Cardiac muscle cell (in vitro differentiated cells and primary cell): ENCODE measurements at regions not wholly inside any gene's neighbourhood (a gene's known extent, or its start where the extent isn't known, plus 50 kb on each side); places are given as distances from the start of the nearest gene placed in this dataset.

Experiments used
- DNase-seq, 2 donors: peaks; one replicate each; pipeline versions ENCODE4 v3.0.0 to v3.0.0-alpha.2; 2010 to 2017; ENCODE audit warnings: low read depth in 1 of 2, low spot score in 1 of 2
- H3K27ac ChIP-seq: fragments of 200-600 bp; sonication (generic); 2 replicates; pipeline ENCODE4 v1.5.1; 2016
- H3K27me3 ChIP-seq: fragments of 200-600 bp; sonication (generic); 2 replicates; pipeline ENCODE4 v1.6.0; 2016; ENCODE audit warnings: control low read depth
- H3K36me3 ChIP-seq: fragments of 200-600 bp; sonication (generic); 2 replicates; pipeline ENCODE4 v1.5.1; 2016; ENCODE audit warnings: control low read depth
- H3K4me1 ChIP-seq: fragments of 200-600 bp; sonication (generic); 2 replicates; pipeline ENCODE4 v1.8.1; 2017; ENCODE audit warnings: low read depth, mild to moderate bottlenecking, mixed run types
- H3K4me3 ChIP-seq: fragments of 200-600 bp; sonication (generic); 2 replicates; pipeline ENCODE4 v1.5.1; 2016; ENCODE audit warnings: mild to moderate bottlenecking
- H3K9me3 ChIP-seq: fragments of 200-600 bp; sonication (generic); 2 replicates; pipeline ENCODE4 v1.5.1; 2017; ENCODE audit warnings: low read depth, mild to moderate bottlenecking, control low read depth
- TF ChIP-seq, protein P1 (sequence below): IDR thresholded peaks from 2 replicates; pipeline ENCODE4 v1.5.1; 2012; ENCODE audit warnings: low read depth, mild to moderate bottlenecking, low read length

- H3K4me1 ChIP-seq = no peaks in the 10 kb centered on the region
- DNase-seq = no peak
- no peak overlapping the region for H3K27ac ChIP-seq
- no peaks in the 10 kb centered on the region for H3K9me3 ChIP-seq
- no peaks in the 10 kb centered on the region for H3K36me3 ChIP-seq
- TF ChIP-seq, protein P1, sequence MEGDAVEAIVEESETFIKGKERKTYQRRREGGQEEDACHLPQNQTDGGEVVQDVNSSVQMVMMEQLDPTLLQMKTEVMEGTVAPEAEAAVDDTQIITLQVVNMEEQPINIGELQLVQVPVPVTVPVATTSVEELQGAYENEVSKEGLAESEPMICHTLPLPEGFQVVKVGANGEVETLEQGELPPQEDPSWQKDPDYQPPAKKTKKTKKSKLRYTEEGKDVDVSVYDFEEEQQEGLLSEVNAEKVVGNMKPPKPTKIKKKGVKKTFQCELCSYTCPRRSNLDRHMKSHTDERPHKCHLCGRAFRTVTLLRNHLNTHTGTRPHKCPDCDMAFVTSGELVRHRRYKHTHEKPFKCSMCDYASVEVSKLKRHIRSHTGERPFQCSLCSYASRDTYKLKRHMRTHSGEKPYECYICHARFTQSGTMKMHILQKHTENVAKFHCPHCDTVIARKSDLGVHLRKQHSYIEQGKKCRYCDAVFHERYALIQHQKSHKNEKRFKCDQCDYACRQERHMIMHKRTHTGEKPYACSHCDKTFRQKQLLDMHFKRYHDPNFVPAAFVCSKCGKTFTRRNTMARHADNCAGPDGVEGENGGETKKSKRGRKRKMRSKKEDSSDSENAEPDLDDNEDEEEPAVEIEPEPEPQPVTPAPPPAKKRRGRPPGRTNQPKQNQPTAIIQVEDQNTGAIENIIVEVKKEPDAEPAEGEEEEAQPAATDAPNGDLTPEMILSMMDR = no peak
- no peaks in the 10 kb centered on the region for H3K27me3 ChIP-seq
- no peak overlapping the region for H3K4me3 ChIP-seq
Measured at GRCh38 chr14:34300330-34300729, 161.7 kb downstream of the SPTSSA start.

- H3K27ac ChIP-seq = no peak overlapping the region
- H3K36me3 ChIP-seq = no peaks in the 10 kb centered on the region
- H3K4me3 ChIP-seq = no peak overlapping the region
- no peaks in the 10 kb centered on the region for H3K9me3 ChIP-seq
- TF ChIP-seq, protein P1 = no peak
- no peaks in the 10 kb centered on the region for H3K4me1 ChIP-seq
- no peaks in the 10 kb centered on the region for H3K27me3 ChIP-seq
- no peak for DNase-seq
Measured at GRCh38 chr14:34299360-34299759, 162.7 kb downstream of the SPTSSA start.

- Histone ChIP-seq H3K9me3 (no peaks in the 10 kb centered on the region), H3K36me3 (no peaks in the 10 kb centered on the region), H3K4me1 (no peaks in the 10 kb centered on the region), H3K4me3 (no peak overlapping the region), H3K27me3 (no peaks in the 10 kb centered on the region), H3K27ac (no peak overlapping the region)
- TF ChIP-seq, protein P1 = no peak
- no peak for DNase-seq
Measured at GRCh38 chr14:34297786-34298520, 164.1 kb downstream of the SPTSSA start.

DNA sequence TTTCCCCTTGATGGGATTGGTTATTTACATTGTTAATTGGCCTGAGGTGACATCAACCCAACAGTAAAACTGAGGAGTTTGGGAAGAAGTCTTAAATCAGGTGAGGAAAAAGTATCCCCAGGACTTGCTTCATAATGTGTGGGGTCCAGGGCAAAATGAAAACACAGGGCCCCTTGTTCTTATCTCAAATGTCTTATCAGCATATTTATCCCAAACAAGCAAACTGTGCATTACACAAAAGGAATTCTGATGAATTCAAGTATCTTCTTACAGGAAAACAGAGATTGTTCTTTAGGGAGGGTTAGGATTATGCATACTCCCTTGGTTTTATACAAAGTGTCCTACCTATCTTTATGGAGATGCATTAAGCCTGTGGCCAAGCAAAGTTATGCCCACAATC lies 178.4 kb downstream of the SPTSSA start:
- Histone ChIP-seq H3K27ac (no peak overlapping the region), H3K27me3 (no peaks in the 10 kb centered on the region), H3K4me3 (no peak overlapping the region), H3K36me3 (no peaks in the 10 kb centered on the region), H3K9me3 (no peaks in the 10 kb centered on the region), H3K4me1 (no peaks in the 10 kb centered on the region)
- DNase-seq = no peak
- TF ChIP-seq, protein P1 = no peak

DNA sequence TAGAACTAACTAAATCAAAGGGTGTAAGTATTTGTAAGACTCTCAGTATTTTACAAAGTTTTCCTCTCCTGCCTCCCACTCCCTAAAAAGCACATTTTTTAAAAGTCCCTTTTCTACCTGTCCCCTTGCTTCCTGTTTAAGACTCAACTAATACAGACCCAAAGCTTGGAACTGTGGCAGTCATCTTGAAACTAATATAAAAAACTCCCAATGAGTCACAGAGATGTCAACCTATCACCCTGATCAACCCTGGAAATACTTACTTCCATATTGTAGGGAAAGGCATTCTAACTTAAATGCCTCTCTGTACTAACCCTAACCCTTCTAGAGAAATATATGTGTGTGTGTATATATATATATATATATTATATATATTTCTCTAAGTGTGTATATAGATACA lies 184.8 kb downstream of the SPTSSA start:
- Histone ChIP-seq H3K27ac (no peak overlapping the region), H3K36me3 (no peaks in the 10 kb centered on the region), H3K9me3 (no peaks in the 10 kb centered on the region), H3K27me3 (no peaks in the 10 kb centered on the region), H3K4me3 (no peak overlapping the region), H3K4me1 (no peaks in the 10 kb centered on the region)
- DNase-seq = no peak
- TF ChIP-seq, protein P1 = no peak
